ENCODE measurements at regions not wholly inside any gene's neighbourhood (a gene's known extent, or its start where the extent isn't known, plus 50 kb on each side); places are given as distances from the start of the nearest gene placed in this dataset.

- TF ChIP-seq CTCF (IDR thresholded peaks at IDR 0.05; ENCODE audit: insufficient read depth, low read depth, low read length, missing control alignments): no peak
- DNase-seq (ENCODE audit: low read depth): no peak
- no peak overlapping the region for H3K4me3 ChIP-seq (ENCODE audit: low read length)
Measured at GRCh38 chr15:55007561-55007960, 189.2 kb downstream of the RSL24D1 start.

GRCh38 chr15:55005679-55006078 is 191.1 kb downstream of the RSL24D1 start:
- no peak for DNase-seq (ENCODE audit: low read depth)
- H3K4me3 ChIP-seq (ENCODE audit: low read length): no peak overlapping the region
- TF ChIP-seq CTCF (IDR thresholded peaks at IDR 0.05; ENCODE audit: insufficient read depth, low read depth, low read length, missing control alignments): no peak

- DNase-seq (ENCODE audit: low read depth): no peak
- no peak overlapping the region for H3K4me3 ChIP-seq (ENCODE audit: low read length)
- TF ChIP-seq CTCF (IDR thresholded peaks at IDR 0.05; ENCODE audit: insufficient read depth, low read depth, low read length, missing control alignments): no peak
Measured at GRCh38 chr15:55003965-55004873, 192.5 kb downstream of the RSL24D1 start.

- no peak overlapping the region for H3K4me3 ChIP-seq (ENCODE audit: low read length)
- DNase-seq (ENCODE audit: low read depth): no peak
- TF ChIP-seq CTCF (IDR thresholded peaks at IDR 0.05; ENCODE audit: insufficient read depth, low read depth, low read length, missing control alignments): no peak
Measured at GRCh38 chr15:54998661-54999060, 198.1 kb downstream of the RSL24D1 start.

GRCh38 chr15:54990793-54991192 is 205.9 kb downstream of the RSL24D1 start:
- no peak for TF ChIP-seq CTCF (IDR thresholded peaks at IDR 0.05; ENCODE audit: insufficient read depth, low read depth, low read length, missing control alignments)
- no peak for DNase-seq (ENCODE audit: low read depth)
- no peak overlapping the region for H3K4me3 ChIP-seq (ENCODE audit: low read length)

- no peak overlapping the region for H3K4me3 ChIP-seq (ENCODE audit: low read length)
- no peak for DNase-seq (ENCODE audit: low read depth)
- no peak for TF ChIP-seq CTCF (IDR thresholded peaks at IDR 0.05; ENCODE audit: insufficient read depth, low read depth, low read length, missing control alignments)
Measured at GRCh38 chr15:54987881-54988280, 208.9 kb downstream of the RSL24D1 start.

- TF ChIP-seq CTCF (IDR thresholded peaks at IDR 0.05; ENCODE audit: insufficient read depth, low read depth, low read length, missing control alignments): no peak
- H3K4me3 ChIP-seq (ENCODE audit: low read length): no peak overlapping the region
- DNase-seq (ENCODE audit: low read depth): no peak
Measured at GRCh38 chr15:54979964-54980363, 216.8 kb downstream of the RSL24D1 start.

All from epithelial cell of esophagus (primary cell).